GM12891 (cell line): ENCODE measurements at regions not wholly inside any gene's neighbourhood (a gene's known extent, or its start where the extent isn't known, plus 50 kb on each side); places are given as distances from the start of the nearest gene placed in this dataset.

Experiments used
- POLR2A ChIP-seq: IDR thresholded peaks from 2 replicates; pipeline ENCODE4 v1.6.1; 2011; ENCODE audit warnings: low read depth, low read length, control low read depth
- POLR2AphosphoS5 ChIP-seq: IDR thresholded peaks from 2 replicates; pipeline ENCODE4 v1.6.1; 2011; ENCODE audit warnings: low read depth, low read length, control low read depth
- TAF1 ChIP-seq: IDR thresholded peaks from 2 replicates; pipeline ENCODE4 v1.6.1; 2011; ENCODE audit warnings: low read depth, low read length, control low read depth

- no peak for TF ChIP-seq POLR2A
- no peak for TF ChIP-seq TAF1
- no peak for TF ChIP-seq POLR2AphosphoS5
Observed at GRCh38 chr10:90437452-90437851, 420.4 kb downstream of the HTR7 start.
